ENCODE measurements at regions not wholly inside any gene's neighbourhood (a gene's known extent, or its start where the extent isn't known, plus 50 kb on each side); places are given as distances from the start of the nearest gene placed in this dataset.
A peak's percentile ranks its signal among the peaks of the same experiment; 100 is the strongest.
"Not testable (repeated sequence)": the region's sequence is repeated elsewhere in the genome, so short reads cannot be mapped to it uniquely, and the experiment has no call there.

- 84% methylated on average over 17 of the region's 24 CpGs; no CpG with 5 or more reads in 1 of the 2 donors for WGBS, 2 donors (ENCODE audit: low coverage in 1 of 2)
- intact Hi-C loops (cut with DNase I; ENCODE audit: low total_unique reads), result no loop called here
Measured at GRCh38 chr16:85228970-85229430, 116.7 kb upstream of the CIBAR2 start.

GRCh38 chr16:85229869-85230462 lies 117.7 kb upstream of the CIBAR2 start:
- Histone ChIP-seq H3K4me1 (peaks cover 4 to 30% (median 17%) of the 10 kb centered on the region in 4 donors), H3K27ac (peak overlapping the region in 1 of 4 donors; percentile 17), H3K4me3 (no peak overlapping the region), H3K36me3 (no peaks in the 10 kb centered on the region), H3K27me3 (peaks cover 11% of the 10 kb centered on the region), H3K9me3 (no peaks in the 10 kb centered on the region)
- no peak for DNase-seq
- intact Hi-C loops (cut with DNase I; ENCODE audit: low total_unique reads), result no loop called here
- TF ChIP-seq EP300 (IDR thresholded peaks at IDR 0.05; ENCODE audit: low read depth), result no peak
- TF ChIP-seq POLR2A (IDR thresholded peaks at IDR 0.05), result no peak
- no peak for TF ChIP-seq POLR2AphosphoS5 (IDR thresholded peaks at IDR 0.05)
- TF ChIP-seq CTCF (IDR thresholded peaks at IDR 0.05), result no peak
- in situ Hi-C loops (cut with MboI; ENCODE audit: low pct_ligation_motif_present in 1 of 4, low pct_unique_long_range_greater_than_20kb in 1 of 4, low sequenced_read_pairs in 3 of 4), result no loop called here
- WGBS, 2 donors (ENCODE audit: low coverage in 1 of 2), result 54 to 61% methylated on average over 5 to 8 of the region's 8 CpGs

More at GRCh38 chr16:85228970-85229430, 116.7 kb upstream of the CIBAR2 start:
- in situ Hi-C loops (cut with MboI; ENCODE audit: low pct_ligation_motif_present in 1 of 4, low pct_unique_long_range_greater_than_20kb in 1 of 4, low sequenced_read_pairs in 3 of 4), result no loop called here
- Histone ChIP-seq H3K9me3 (no peaks in the 10 kb centered on the region), H3K27ac (peak overlapping the region in 1 of 4 donors; percentile 22), H3K27me3 (peaks cover 2% of the 10 kb centered on the region), H3K4me3 (no peak overlapping the region), H3K4me1 (peaks cover 4 to 21% (median 10%) of the 10 kb centered on the region in 4 donors), H3K36me3 (no peaks in the 10 kb centered on the region)
- no peak for TF ChIP-seq POLR2AphosphoS5 (IDR thresholded peaks at IDR 0.05)
- no peak for TF ChIP-seq EP300 (IDR thresholded peaks at IDR 0.05; ENCODE audit: low read depth)
- TF ChIP-seq POLR2A (IDR thresholded peaks at IDR 0.05), result no peak
- no peak for TF ChIP-seq CTCF (IDR thresholded peaks at IDR 0.05)
- DNase-seq, result no peak

GRCh38 chr16:85230764-85231383 lies 118.6 kb upstream of the CIBAR2 start:
- 85 to 91% methylated on average over 6 of the region's 6 CpGs for WGBS, 2 donors (ENCODE audit: low coverage in 1 of 2)
- DNase-seq; H3K4me3 ChIP-seq; H3K9me3 ChIP-seq; intact Hi-C loops (cut with DNase I; ENCODE audit: low total_unique reads); H3K27ac ChIP-seq; in situ Hi-C loops (cut with MboI; ENCODE audit: low pct_ligation_motif_present in 1 of 4, low pct_unique_long_range_greater_than_20kb in 1 of 4, low sequenced_read_pairs in 3 of 4); H3K36me3 ChIP-seq: not testable (repeated sequence)
- Histone ChIP-seq H3K4me1 (peaks cover 4 to 39% (median 26%) of the 10 kb centered on the region in 4 donors), H3K27me3 (peaks cover 21% of the 10 kb centered on the region)

GRCh38 chr16:85231959-85232358 lies 119.7 kb upstream of the CIBAR2 start:
- Histone ChIP-seq H3K36me3 (no peaks in the 10 kb centered on the region), H3K4me3 (no peak overlapping the region), H3K27ac (peak overlapping the region; percentile 2 to 59 (median 38)), H3K4me1 (peaks cover 4 to 44% (median 31%) of the 10 kb centered on the region in 4 donors), H3K9me3 (no peaks in the 10 kb centered on the region), H3K27me3 (peaks cover 29% of the 10 kb centered on the region)
- WGBS, 2 donors (ENCODE audit: low coverage in 1 of 2), result 19 to 31% methylated on average over 3 to 8 of the region's 8 CpGs
- intact Hi-C loops (cut with DNase I; ENCODE audit: low total_unique reads), result no loop called here
- DNase-seq, result no peak
- no peak for TF ChIP-seq CTCF (IDR thresholded peaks at IDR 0.05)
- no peak for TF ChIP-seq POLR2A (IDR thresholded peaks at IDR 0.05)
- no peak for TF ChIP-seq POLR2AphosphoS5 (IDR thresholded peaks at IDR 0.05)
- TF ChIP-seq EP300 (IDR thresholded peaks at IDR 0.05; ENCODE audit: low read depth), result no peak
- in situ Hi-C loops (cut with MboI; ENCODE audit: low pct_ligation_motif_present in 1 of 4, low pct_unique_long_range_greater_than_20kb in 1 of 4, low sequenced_read_pairs in 3 of 4), result no loop called here
